ENCODE measurements at regions not wholly inside any gene's neighbourhood (a gene's known extent, or its start where the extent isn't known, plus 50 kb on each side); places are given as distances from the start of the nearest gene placed in this dataset.
A peak's percentile ranks its signal among the peaks of the same experiment; 100 is the strongest.

- ChIA-PET POLR2A (no interaction called here), CTCF (interaction anchor here (1.6 kb wide), 1 partner anchor 225 kb away, joined by 3 read pairs; no protein-coding TSS in a partner anchor)
- no peak for DNase-seq (ENCODE audit: low read depth, low spot score)
- TF ChIP-seq CTCF (IDR thresholded peaks at IDR 0.05; ENCODE audit: insufficient read depth, low read length, missing control alignments): no peak
- peak overlapping the region; percentile 33 for H3K4me3 ChIP-seq (ENCODE audit: low read depth, low read length)
Measured at GRCh38 chr11:122440811-122441665, 214.5 kb upstream of the UBASH3B start.

- ChIA-PET CTCF (interaction anchor here (1.6 kb wide), 1 partner anchor 224 kb away, joined by 3 read pairs; no protein-coding TSS in a partner anchor), POLR2A (no interaction called here)
- no peak for DNase-seq (ENCODE audit: low read depth, low spot score)
- H3K4me3 ChIP-seq (ENCODE audit: low read depth, low read length): peak overlapping the region; percentile 42
- no peak for TF ChIP-seq CTCF (IDR thresholded peaks at IDR 0.05; ENCODE audit: insufficient read depth, low read length, missing control alignments)
Measured at GRCh38 chr11:122439866-122440810, 215.4 kb upstream of the UBASH3B start.

- CTCF ChIA-PET: no interaction called here
- no peak for TF ChIP-seq CTCF (IDR thresholded peaks at IDR 0.05; ENCODE audit: insufficient read depth, low read length, missing control alignments)
Measured at GRCh38 chr11:122436188-122436555, 219.3 kb upstream of the UBASH3B start.

GRCh38 chr11:122435540-122436187 lies 219.9 kb upstream of the UBASH3B start:
- DNase-seq (ENCODE audit: low read depth, low spot score): no peak
- CTCF ChIA-PET: no interaction called here
- no peak for TF ChIP-seq CTCF (IDR thresholded peaks at IDR 0.05; ENCODE audit: insufficient read depth, low read length, missing control alignments)
- POLR2A ChIA-PET: no interaction called here
- H3K4me3 ChIP-seq (ENCODE audit: low read depth, low read length): no peak overlapping the region

More at GRCh38 chr11:122436188-122436555, 219.3 kb upstream of the UBASH3B start:
- H3K4me3 ChIP-seq (ENCODE audit: low read depth, low read length): no peak overlapping the region
- POLR2A ChIA-PET: no interaction called here
- DNase-seq (ENCODE audit: low read depth, low spot score): no peak

GRCh38 chr11:122434786-122435185 lies 220.7 kb upstream of the UBASH3B start:
- POLR2A ChIA-PET: no interaction called here
- H3K4me3 ChIP-seq (ENCODE audit: low read depth, low read length): no peak overlapping the region
- CTCF ChIA-PET: interaction anchor here (0.6 kb wide), 1 partner anchor 1721 kb away, joined by 3 read pairs; no protein-coding TSS in a partner anchor
- no peak for TF ChIP-seq CTCF (IDR thresholded peaks at IDR 0.05; ENCODE audit: insufficient read depth, low read length, missing control alignments)
- no peak for DNase-seq (ENCODE audit: low read depth, low spot score)

Measured in AG04449 (cell line).